H9 (cell line): ENCODE measurements at regions not wholly inside any gene's neighbourhood (a gene's known extent, or its start where the extent isn't known, plus 50 kb on each side); places are given as distances from the start of the nearest gene placed in this dataset.

Source experiments
- DNase-seq: peaks from one replicate; pipeline ENCODE4 v3.0.0-alpha.2; 2017
- H2AFZ ChIP-seq: one replicate; pipeline ENCODE4 v1.6.1; 2013; ENCODE audit warnings: mild to moderate bottlenecking, low read length, control low read depth, moderate library complexity
- H2AK5ac ChIP-seq: 2 replicates; pipeline ENCODE4 v1.6.1; 2013; ENCODE audit warnings: low read length, control low read depth, mixed read lengths; ENCODE audit not compliant: insufficient read length
- H2BK120ac ChIP-seq: one replicate; pipeline ENCODE4 v1.6.1; 2013; ENCODE audit warnings: low read depth, mild to moderate bottlenecking, low read length, control low read depth, inconsistent platforms; ENCODE audit not compliant: poor library complexity, severe bottlenecking
- H2BK12ac ChIP-seq: 2 replicates; pipeline ENCODE4 v1.6.1; 2013; ENCODE audit warnings: low read length, control low read depth, mixed read lengths, low read depth; ENCODE audit not compliant: insufficient read length
- H2BK15ac ChIP-seq: 2 replicates; pipeline ENCODE4 v1.6.1; 2013; ENCODE audit warnings: low read depth, low read length, control low read depth
- H2BK20ac ChIP-seq: one replicate; pipeline ENCODE4 v1.6.1; 2013; ENCODE audit warnings: low read depth, mild to moderate bottlenecking, low read length, control low read depth, inconsistent platforms; ENCODE audit not compliant: poor library complexity, severe bottlenecking
- H2BK5ac ChIP-seq: 2 replicates; pipeline ENCODE4 v1.6.1; 2013; ENCODE audit warnings: low read length, control low read depth, mixed read lengths; ENCODE audit not compliant: insufficient read length
- H3K14ac ChIP-seq: 2 replicates; pipeline ENCODE4 v1.6.1; 2013; ENCODE audit warnings: low read length, control low read depth; ENCODE audit not compliant: insufficient read depth
- H3K18ac ChIP-seq: 2 replicates; pipeline ENCODE4 v1.6.1; 2013; ENCODE audit warnings: low read depth, mild to moderate bottlenecking, mixed read lengths, low read length, control low read depth; ENCODE audit not compliant: insufficient read length
- H3K23ac ChIP-seq: 2 replicates; pipeline ENCODE4 v1.6.1; 2013; ENCODE audit warnings: low read length, control low read depth, mixed read lengths, low read depth; ENCODE audit not compliant: insufficient read length
- H3K23me2 ChIP-seq: 2 replicates; pipeline ENCODE4 v1.6.1; 2013; ENCODE audit warnings: low read depth, mild to moderate bottlenecking, mixed read lengths, low read length, control low read depth; ENCODE audit not compliant: insufficient read length, poor library complexity, severe bottlenecking
- H3K27ac ChIP-seq: 2 replicates; pipeline ENCODE4 v1.5.1; 2013; ENCODE audit warnings: low read length, control low read depth, mixed read lengths, low read depth; ENCODE audit not compliant: insufficient read length
- H3K27me3 ChIP-seq: 2 replicates; pipeline ENCODE4 v1.6.1; 2013; ENCODE audit warnings: low read length, control low read depth, inconsistent platforms; ENCODE audit not compliant: insufficient read depth
- H3K4ac ChIP-seq: 2 replicates; pipeline ENCODE4 v1.6.1; 2013; ENCODE audit warnings: low read depth, mild to moderate bottlenecking, control low read depth, inconsistent platforms, low read length, moderate library complexity
- H3K4me1 ChIP-seq: 2 replicates; pipeline ENCODE4 v1.6.1; 2013; ENCODE audit warnings: low read length, control low read depth, inconsistent platforms; ENCODE audit not compliant: insufficient read depth
- H3K4me2 ChIP-seq: 2 replicates; pipeline ENCODE4 v1.6.1; 2013; ENCODE audit warnings: low read length, control low read depth, mixed read lengths; ENCODE audit not compliant: insufficient read length, insufficient read depth
- H3K56ac ChIP-seq: 2 replicates; pipeline ENCODE4 v1.6.1; 2013; ENCODE audit warnings: low read depth, mild to moderate bottlenecking, mixed read lengths, low read length, control low read depth; ENCODE audit not compliant: insufficient read length
- H3K79me1 ChIP-seq: 2 replicates; pipeline ENCODE4 v1.6.1; 2013; ENCODE audit warnings: low read depth, mild to moderate bottlenecking, moderate library complexity, low read length, control low read depth, inconsistent platforms; ENCODE audit not compliant: insufficient read depth, poor library complexity, severe bottlenecking
- H3K79me2 ChIP-seq: 2 replicates; pipeline ENCODE4 v1.6.1; 2013; ENCODE audit warnings: low read length, control low read depth, inconsistent platforms; ENCODE audit not compliant: insufficient read depth
- H3K9ac ChIP-seq: 2 replicates; pipeline ENCODE4 v1.6.1; 2013; ENCODE audit warnings: low read length, control low read depth, mixed read lengths; ENCODE audit not compliant: insufficient read length; ENCODE audit errors: extremely low read depth
- H3K9me3 ChIP-seq: one replicate; pipeline ENCODE4 v1.6.1; 2013; ENCODE audit warnings: low read depth, low read length, inconsistent platforms; ENCODE audit not compliant: control insufficient read depth
- H3T11ph ChIP-seq: one replicate; pipeline ENCODE4 v1.6.1; 2013; ENCODE audit warnings: mild to moderate bottlenecking, low read length, control low read depth, inconsistent platforms
- H4K20me1 ChIP-seq: one replicate; pipeline ENCODE4 v1.6.1; 2013; ENCODE audit not compliant: control insufficient read depth, insufficient read length, insufficient read depth
- H4K5ac ChIP-seq: 2 replicates; pipeline ENCODE4 v1.6.1; 2013; ENCODE audit warnings: low read depth, mild to moderate bottlenecking, mixed read lengths, low read length, control low read depth; ENCODE audit not compliant: insufficient read length
- H4K8ac ChIP-seq: replicated peaks from 2 replicates; pipeline ENCODE4 v1.6.1; 2013; ENCODE audit warnings: low read length, control low read depth, mixed read lengths, low read depth; ENCODE audit not compliant: insufficient read length
- H4K91ac ChIP-seq: 2 replicates; pipeline ENCODE4 v1.6.1; 2013; ENCODE audit warnings: low read depth, mild to moderate bottlenecking, moderate library complexity, mixed read lengths, low read length, control low read depth; ENCODE audit not compliant: insufficient read length
- H3K27ac Mint-ChIP-seq, 3 experiments: 2 replicates in 2 of 3; 3 replicates in 1 of 3; pipeline ENCODE4 v1.8.0; 2020 to 2021; ENCODE audit warnings: mixed read lengths in 3 of 3, mild to moderate bottlenecking in 1 of 3, moderate library complexity in 1 of 3
- H3K27me3 Mint-ChIP-seq: 2 replicates; pipeline ENCODE4 v1.8.0; 2021; ENCODE audit warnings: low read depth, mild to moderate bottlenecking, moderate library complexity, mixed read lengths
- H3K36me3 Mint-ChIP-seq, 3 experiments: 2 replicates in 2 of 3; 3 replicates in 1 of 3; pipeline ENCODE4 v1.8.0; 2020 to 2021; ENCODE audit warnings: low read depth in 3 of 3, mixed read lengths in 3 of 3; ENCODE audit not compliant: insufficient read depth in 1 of 3
- H3K4me1 Mint-ChIP-seq, 2 experiments: 2 replicates each; pipeline ENCODE4 v1.8.0; 2020; ENCODE audit warnings: mixed read lengths in 2 of 2
- H3K4me3 Mint-ChIP-seq, 2 experiments: 2 replicates in 1 of 2; 3 replicates in 1 of 2; pipeline ENCODE4 v1.8.0; 2020 to 2021; ENCODE audit warnings: mild to moderate bottlenecking in 2 of 2, mixed read lengths in 2 of 2, moderate library complexity in 1 of 2
- H3K9me3 Mint-ChIP-seq, 2 experiments: 2 replicates in 1 of 2; 3 replicates in 1 of 2; pipeline ENCODE4 v1.8.0; 2020; ENCODE audit warnings: mild to moderate bottlenecking in 2 of 2, mixed read lengths in 2 of 2, moderate library complexity in 1 of 2
- TF ChIP-seq, protein P1 (sequence below): fragments of 200-600 bp; sonication (generic); conservative IDR thresholded peaks from 3 replicates; pipeline ENCODE4 v1.8.0; 2021; ENCODE audit warnings: antibody characterized with exemption, mild to moderate bottlenecking

- H3K4me2 ChIP-seq: no peak overlapping the region
- TF ChIP-seq, protein P1, sequence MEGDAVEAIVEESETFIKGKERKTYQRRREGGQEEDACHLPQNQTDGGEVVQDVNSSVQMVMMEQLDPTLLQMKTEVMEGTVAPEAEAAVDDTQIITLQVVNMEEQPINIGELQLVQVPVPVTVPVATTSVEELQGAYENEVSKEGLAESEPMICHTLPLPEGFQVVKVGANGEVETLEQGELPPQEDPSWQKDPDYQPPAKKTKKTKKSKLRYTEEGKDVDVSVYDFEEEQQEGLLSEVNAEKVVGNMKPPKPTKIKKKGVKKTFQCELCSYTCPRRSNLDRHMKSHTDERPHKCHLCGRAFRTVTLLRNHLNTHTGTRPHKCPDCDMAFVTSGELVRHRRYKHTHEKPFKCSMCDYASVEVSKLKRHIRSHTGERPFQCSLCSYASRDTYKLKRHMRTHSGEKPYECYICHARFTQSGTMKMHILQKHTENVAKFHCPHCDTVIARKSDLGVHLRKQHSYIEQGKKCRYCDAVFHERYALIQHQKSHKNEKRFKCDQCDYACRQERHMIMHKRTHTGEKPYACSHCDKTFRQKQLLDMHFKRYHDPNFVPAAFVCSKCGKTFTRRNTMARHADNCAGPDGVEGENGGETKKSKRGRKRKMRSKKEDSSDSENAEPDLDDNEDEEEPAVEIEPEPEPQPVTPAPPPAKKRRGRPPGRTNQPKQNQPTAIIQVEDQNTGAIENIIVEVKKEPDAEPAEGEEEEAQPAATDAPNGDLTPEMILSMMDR: no peak
- no peak overlapping the region for H4K91ac ChIP-seq
- H3K27ac Mint-ChIP-seq: peak overlapping the region in 1 of 3 experiments; percentile 12; a peak in 1 of 7 replicates
- H2BK20ac ChIP-seq: no peak overlapping the region
- peaks cover 17 to 26% of the 10 kb centered on the region in 2 experiments for H3K4me1 Mint-ChIP-seq
- DNase-seq: no peak
- no peak overlapping the region for H3K9ac ChIP-seq
- H3K56ac ChIP-seq: no peak overlapping the region
- no peaks in the 10 kb centered on the region for H3K23me2 ChIP-seq
- H3K27me3 ChIP-seq: no peaks in the 10 kb centered on the region
- H4K5ac ChIP-seq: no peak overlapping the region
- no peak overlapping the region for H3K18ac ChIP-seq
- peaks cover 7% of the 10 kb centered on the region; the same call in 1 of the 2 replicates for H3K4me1 ChIP-seq
- H3K9me3 ChIP-seq: no peaks in the 10 kb centered on the region
- H3K36me3 Mint-ChIP-seq: peaks cover 0 to 7% (median under 1%) of the 10 kb centered on the region in 3 experiments; a peak in 4 of 7 replicates
- H3K4me3 Mint-ChIP-seq: no peak overlapping the region; a peak in 1 of 5 replicates
- H3K79me2 ChIP-seq: no peaks in the 10 kb centered on the region
- H3K9me3 Mint-ChIP-seq: no peaks in the 10 kb centered on the region; a peak in 1 of 5 replicates
- H4K20me1 ChIP-seq: no peaks in the 10 kb centered on the region
- H2BK5ac ChIP-seq: no peak overlapping the region
- H2BK120ac ChIP-seq: no peak overlapping the region
- no peak overlapping the region for H3K14ac ChIP-seq
- H3K27me3 Mint-ChIP-seq: no peaks in the 10 kb centered on the region
- H2AFZ ChIP-seq: no peak overlapping the region
- no peak overlapping the region for H2BK12ac ChIP-seq
- no peak overlapping the region for H3K27ac ChIP-seq
- H3K79me1 ChIP-seq: no peaks in the 10 kb centered on the region
- H4K8ac ChIP-seq: no peak overlapping the region
- no peak overlapping the region for H3K23ac ChIP-seq
- H3K4ac ChIP-seq: no peak overlapping the region
- H2BK15ac ChIP-seq: no peak overlapping the region
- no peak overlapping the region for H2AK5ac ChIP-seq
- no peak overlapping the region for H3T11ph ChIP-seq
Observed at GRCh38 chr21:27371975-27372331, 405.1 kb upstream of the ADAMTS5 start.
